IMR-90 (cell line): ENCODE measurements at regions not wholly inside any gene's neighbourhood (a gene's known extent, or its start where the extent isn't known, plus 50 kb on each side); places are given as distances from the start of the nearest gene placed in this dataset.

Experiments
- ATAC-seq: fragments of 200-7000 bp; cut with Tn5 transposase; 2 replicates; pipeline ENCODE4 v1.9.1; 2020; ENCODE audit warnings: low read depth, mild to moderate bottlenecking, moderate library complexity
- BruUV-seq: library from RNA; stranded (reverse); fragments of 400-500 nt; replicated peaks from 2 replicates; lab custom pipeline; 2021; lab: Mats Ljungman, UMichigan
- CTCF ChIA-PET: fragments of 300-600 bp; formaldehyde crosslinking; extraction: SDS; loops from one replicate; lab custom pipeline; 2021; ENCODE audit warnings: antibody characterized with exemption; lab: Yijun Ruan, JAX
- POLR2A ChIA-PET: fragments of 300-600 bp; sonication (Branson Sonifier 250); formaldehyde crosslinking; loops from one replicate; lab custom pipeline; 2022; ENCODE audit warnings: antibody characterized with exemption; ENCODE audit not compliant: unreplicated experiment; lab: Charles Lee
- DNase-seq: peaks from one replicate; pipeline ENCODE4 v3.0.0; 2013
- H2AFZ ChIP-seq: replicated peaks from 2 replicates; pipeline ENCODE3; 2013; ENCODE audit warnings: low read length, mild to moderate bottlenecking; ENCODE audit not compliant: poor library complexity
- H2AK5ac ChIP-seq: 2 replicates; pipeline ENCODE4 v1.6.1; 2013; ENCODE audit warnings: low read depth, low read length, inconsistent platforms
- H2AK9ac ChIP-seq: replicated peaks from 2 replicates; pipeline ENCODE3; 2013; ENCODE audit warnings: mild to moderate bottlenecking, low read depth, low read length, moderate library complexity; ENCODE audit not compliant: poor library complexity
- H2BK120ac ChIP-seq: 2 replicates; pipeline ENCODE4 v1.6.1; 2013; ENCODE audit warnings: low read depth, low read length, inconsistent platforms
- H2BK15ac ChIP-seq: 3 replicates; pipeline ENCODE4 v1.6.1; 2013; ENCODE audit warnings: low read depth, low read length, inconsistent platforms
- H2BK20ac ChIP-seq: 2 replicates; pipeline ENCODE4 v1.6.1; 2013; ENCODE audit warnings: low read depth, mild to moderate bottlenecking, inconsistent platforms, low read length, moderate library complexity
- H2BK5ac ChIP-seq: 2 replicates; pipeline ENCODE4 v1.6.1; 2013; ENCODE audit warnings: mild to moderate bottlenecking, low read depth, low read length, inconsistent platforms; ENCODE audit not compliant: poor library complexity, severe bottlenecking
- H3K14ac ChIP-seq: replicated peaks from 2 replicates; pipeline ENCODE4 v1.6.1; 2013; ENCODE audit warnings: low read depth, low read length, inconsistent platforms
- H3K18ac ChIP-seq: 2 replicates; pipeline ENCODE4 v1.6.1; 2013; ENCODE audit warnings: low read depth, low read length, control low read depth
- H3K23ac ChIP-seq: 2 replicates; pipeline ENCODE4 v1.6.1; 2013; ENCODE audit warnings: low read depth, low read length, inconsistent platforms
- H3K27ac ChIP-seq: 2 replicates; pipeline ENCODE4 v1.5.1; 2013; ENCODE audit warnings: mild to moderate bottlenecking, control low read depth, low read length; ENCODE audit not compliant: insufficient read depth
- H3K27me3 ChIP-seq: 2 replicates; pipeline ENCODE4 v1.6.1; 2013; ENCODE audit warnings: low read length; ENCODE audit not compliant: control insufficient read depth, insufficient read depth
- H3K36me3 ChIP-seq: 2 replicates; pipeline ENCODE4 v1.6.1; 2013; ENCODE audit warnings: low read length, mixed read lengths; ENCODE audit not compliant: control insufficient read depth, insufficient read depth
- H3K4ac ChIP-seq: 2 replicates; pipeline ENCODE4 v1.6.1; 2013; ENCODE audit warnings: low read depth, low read length, inconsistent platforms
- H3K4me1 ChIP-seq: 2 replicates; pipeline ENCODE4 v1.6.1; 2013; ENCODE audit warnings: low read length, mixed read lengths; ENCODE audit not compliant: control insufficient read depth, insufficient read depth
- H3K4me2 ChIP-seq: 2 replicates; pipeline ENCODE4 v1.6.1; 2013; ENCODE audit warnings: low read depth, mild to moderate bottlenecking, control low read depth, low read length, moderate library complexity
- H3K4me3 ChIP-seq: 2 replicates; pipeline ENCODE4 v1.5.1; 2013; ENCODE audit warnings: low read depth, mild to moderate bottlenecking, control low read depth, low read length, moderate library complexity; ENCODE audit not compliant: insufficient read depth
- H3K56ac ChIP-seq: 2 replicates; pipeline ENCODE4 v1.6.1; 2013; ENCODE audit warnings: low read length, inconsistent platforms; ENCODE audit not compliant: insufficient read depth; ENCODE audit errors: extremely low read depth
- H3K79me1 ChIP-seq, 2 experiments: 2 replicates each; pipeline ENCODE4 v1.6.1; 2013; ENCODE audit warnings: low read length in 2 of 2, inconsistent platforms in 1 of 2, low read depth in 1 of 2
- H3K9ac ChIP-seq: 2 replicates; pipeline ENCODE4 v1.6.1; 2013; ENCODE audit warnings: low read depth, low read length, control low read depth
- H3K9me1 ChIP-seq: 2 replicates; pipeline ENCODE4 v1.6.1; 2013; ENCODE audit warnings: low read length, inconsistent platforms; ENCODE audit not compliant: insufficient read depth
- H3K9me3 ChIP-seq: 2 replicates; pipeline ENCODE4 v1.6.1; 2013; ENCODE audit warnings: low read length; ENCODE audit not compliant: control insufficient read depth, insufficient read depth
- H4K20me1 ChIP-seq: 2 replicates; pipeline ENCODE4 v1.6.1; 2013; ENCODE audit warnings: low read length, inconsistent platforms; ENCODE audit not compliant: insufficient read depth
- H4K5ac ChIP-seq: 2 replicates; pipeline ENCODE4 v1.6.1; 2013; ENCODE audit warnings: mild to moderate bottlenecking, low read depth, low read length, control low read depth
- H4K8ac ChIP-seq, 2 experiments: 2 replicates each; pipeline ENCODE4 v1.6.1; 2013; ENCODE audit warnings: low read depth in 2 of 2, low read length in 2 of 2, control low read depth in 1 of 2, inconsistent platforms in 1 of 2
- H4K91ac ChIP-seq: 2 replicates; pipeline ENCODE4 v1.6.1; 2013; ENCODE audit warnings: low read depth, low read length, inconsistent platforms; ENCODE audit not compliant: insufficient read depth
- POLR2A ChIP-seq: IDR thresholded peaks from 2 replicates; pipeline ENCODE4 v1.6.1; 2012; ENCODE audit warnings: mild to moderate bottlenecking, low read depth, low read length
- USF2 ChIP-seq: fragments of 150-350 bp; IDR thresholded peaks from 2 replicates; pipeline ENCODE4 v1.6.1; 2017; ENCODE audit warnings: mild to moderate bottlenecking, antibody characterized with exemption, low read length, low read depth
- WGBS, 2 experiments: methylation state at CpG; one replicate each; pipeline versions ENCODE4 v1.1.5 to v1.1.7; 2013; ENCODE audit warnings: missing lambda C conversion rate in 2 of 2; ENCODE audit not compliant: insufficient read length in 1 of 2; ENCODE audit errors: extremely low coverage in 2 of 2; 5-methylcytosine and 5-hydroxymethylcytosine counted together
- dilution Hi-C: fragments of 300-500 bp; cut with HindIII; formaldehyde crosslinking; loops from one replicate; pipeline ENCODE4 v1.14.3; 2018; ENCODE audit warnings: low sequenced_read_pairs; ENCODE audit not compliant: unreplicated experiment
- in situ Hi-C: fragments of 300-500 bp; cut with MboI; formaldehyde crosslinking; loops from 3 replicates; pipeline ENCODE4 v1.14.3; 2019; ENCODE audit warnings: low sequenced_read_pairs, inconsistent platforms, mixed read lengths
- intact Hi-C: fragments of 100-400 bp; cut with micrococcal nuclease; formaldehyde crosslinking; loops from 2 replicates; pipeline ENCODE4 v1.10.0; 2022

- no peaks in the 10 kb centered on the region for H3K9me3 ChIP-seq
- H4K5ac ChIP-seq: no peak overlapping the region
- H2BK120ac ChIP-seq: no peak overlapping the region
- H4K91ac ChIP-seq: no peak overlapping the region
- no peak overlapping the region for H3K14ac ChIP-seq
- no peak overlapping the region for H3K9ac ChIP-seq
- peaks cover 6% of the 10 kb centered on the region; the same call in 1 of the 2 replicates for H3K27me3 ChIP-seq
- no peaks in the 10 kb centered on the region for H3K36me3 ChIP-seq
- WGBS, 2 experiments: 0% methylated on average over 5 of the region's 27 CpGs; no CpG with 5 or more reads in 1 of the 2 experiments
- intact Hi-C loops (loop anchor here (1.0 kb wide), 2 partner anchors 12 to 74 kb away; partner anchors contain the start of gene CPLX2), in situ Hi-C loops (no loop called here), dilution Hi-C loops (no loop called here)
- no peak overlapping the region for H3K56ac ChIP-seq
- no peaks in the 10 kb centered on the region for H3K9me1 ChIP-seq
- H3K79me1 ChIP-seq: no peaks in the 10 kb centered on the region
- no TSS peak for BruUV-seq
- H3K27ac ChIP-seq: no peak overlapping the region
- H2BK15ac ChIP-seq: no peak overlapping the region
- ATAC-seq (no peak), DNase-seq (no peak)
- no peak overlapping the region for H3K4ac ChIP-seq
- H3K18ac ChIP-seq: no peak overlapping the region
- no peak overlapping the region for H2AK9ac ChIP-seq
- H2AK5ac ChIP-seq: no peak overlapping the region
- no peak overlapping the region for H2BK5ac ChIP-seq
- POLR2A ChIA-PET: no interaction called here
- H3K4me1 ChIP-seq: peaks cover 1% of the 10 kb centered on the region; the same call in 1 of the 2 replicates
- CTCF ChIA-PET: interaction anchor here (0.6 kb wide), 1 partner anchor 40 kb away, joined by 3 read pairs; no protein-coding TSS in a partner anchor
- no peak overlapping the region for H2BK20ac ChIP-seq
- no peak overlapping the region; the same call in 1 of the 2 replicates for H3K4me2 ChIP-seq
- H4K20me1 ChIP-seq: no peaks in the 10 kb centered on the region
- TF ChIP-seq USF2: peak; percentile 46; the same call in 1 of the 2 replicates
- no peak for TF ChIP-seq POLR2A
- no peak overlapping the region for H2AFZ ChIP-seq
- H3K4me3 ChIP-seq: no peak overlapping the region
- H4K8ac ChIP-seq: no peak overlapping the region
- no peak overlapping the region for H3K23ac ChIP-seq
Measured at GRCh38 chr5:175797521-175798038, 73.8 kb upstream of the CPLX2 start.
